MCF 10A (cell line): ENCODE measurements at regions not wholly inside any gene's neighbourhood (a gene's known extent, or its start where the extent isn't known, plus 50 kb on each side); places are given as distances from the start of the nearest gene placed in this dataset.
"Not testable (repeated sequence)": the region's sequence is repeated elsewhere in the genome, so short reads cannot be mapped to it uniquely, and the experiment has no call there.

Source experiments
- BruUV-seq: library from RNA; stranded (reverse); fragments of 400-500 nt; replicated peaks from 2 replicates; lab custom pipeline; 2021; lab: Mats Ljungman, UMichigan
- CTCF ChIA-PET: fragments of 300-600 bp; sonication (Branson Sonifier 250); formaldehyde crosslinking; extraction: SDS; loops from one replicate; lab custom pipeline; 2021; ENCODE audit warnings: antibody characterized with exemption, inconsistent platforms; lab: Yijun Ruan, JAX
- POLR2A ChIA-PET: fragments of 300-600, 350-650 bp; sonication (Branson Sonifier 250); formaldehyde crosslinking; extraction: SDS; loops from one replicate; lab custom pipeline; 2020; ENCODE audit warnings: antibody characterized with exemption, inconsistent platforms; lab: Yijun Ruan, JAX
- DNase-seq: peaks from one replicate; pipeline ENCODE4 v3.0.0-alpha.2; 2018; ENCODE audit not compliant: unreplicated experiment
- H3K27ac Mint-ChIP-seq: one replicate; pipeline ENCODE4 v1.8.0; 2022; ENCODE audit warnings: mild to moderate bottlenecking, low read depth, mixed read lengths; ENCODE audit not compliant: unreplicated experiment
- H3K27me3 Mint-ChIP-seq: one replicate; pipeline ENCODE4 v1.8.0; 2022; ENCODE audit warnings: mixed read lengths; ENCODE audit not compliant: insufficient read depth, unreplicated experiment
- H3K36me3 Mint-ChIP-seq: one replicate; pipeline ENCODE4 v1.8.0; 2022; ENCODE audit warnings: mild to moderate bottlenecking, moderate library complexity, mixed read lengths; ENCODE audit not compliant: insufficient read depth, unreplicated experiment
- H3K4me1 Mint-ChIP-seq: one replicate; pipeline ENCODE4 v1.8.0; 2022; ENCODE audit warnings: mixed read lengths; ENCODE audit not compliant: insufficient read depth, unreplicated experiment
- H3K4me3 Mint-ChIP-seq: one replicate; pipeline ENCODE4 v1.8.0; 2022; ENCODE audit warnings: mild to moderate bottlenecking, moderate library complexity, mixed read lengths; ENCODE audit not compliant: unreplicated experiment
- H3K9me3 Mint-ChIP-seq: one replicate; pipeline ENCODE4 v1.8.0; 2022; ENCODE audit warnings: mixed read lengths; ENCODE audit not compliant: unreplicated experiment
- intact Hi-C: fragments of 100-400 bp; cut with micrococcal nuclease; formaldehyde crosslinking; loops from 2 replicates; pipeline ENCODE4 v1.14.1; 2022
- TF ChIP-seq, protein P1 (sequence below): fragments of 200-600 bp; IDR thresholded peaks from one replicate; pipeline ENCODE4 v1.8.0; 2022; ENCODE audit warnings: antibody characterized with exemption, mild to moderate bottlenecking; ENCODE audit not compliant: unreplicated experiment

DNA sequence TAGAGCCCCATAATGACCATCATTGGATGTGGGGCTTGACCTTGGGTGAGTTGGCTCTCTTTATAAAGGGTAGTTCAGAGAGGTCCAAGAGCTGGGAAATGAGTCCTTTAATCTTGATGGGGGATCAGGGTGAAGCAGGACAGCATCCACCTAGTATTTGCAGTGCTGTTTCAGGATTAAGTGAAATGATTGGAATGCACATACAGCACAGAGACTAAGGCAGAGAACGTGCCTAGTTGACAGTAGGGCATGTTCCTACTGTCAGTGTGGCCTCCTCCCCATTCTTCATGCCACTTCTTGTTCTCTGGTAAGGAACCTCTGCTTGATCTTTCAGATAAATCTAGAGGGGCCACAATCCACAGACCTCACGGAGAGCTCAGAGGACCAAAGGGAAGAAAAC lies 78.9 kb downstream of the TRIM43 start:
- DNase-seq, result no peak
- Mint-ChIP-seq H3K4me1 (no peaks in the 10 kb centered on the region), H3K4me3 (no peak overlapping the region), H3K9me3 (no peaks in the 10 kb centered on the region), H3K27me3 (peaks cover 73% of the 10 kb centered on the region), H3K27ac (no peak overlapping the region), H3K36me3 (no peaks in the 10 kb centered on the region)
- BruUV-seq, result no TSS peak
- TF ChIP-seq, protein P1, sequence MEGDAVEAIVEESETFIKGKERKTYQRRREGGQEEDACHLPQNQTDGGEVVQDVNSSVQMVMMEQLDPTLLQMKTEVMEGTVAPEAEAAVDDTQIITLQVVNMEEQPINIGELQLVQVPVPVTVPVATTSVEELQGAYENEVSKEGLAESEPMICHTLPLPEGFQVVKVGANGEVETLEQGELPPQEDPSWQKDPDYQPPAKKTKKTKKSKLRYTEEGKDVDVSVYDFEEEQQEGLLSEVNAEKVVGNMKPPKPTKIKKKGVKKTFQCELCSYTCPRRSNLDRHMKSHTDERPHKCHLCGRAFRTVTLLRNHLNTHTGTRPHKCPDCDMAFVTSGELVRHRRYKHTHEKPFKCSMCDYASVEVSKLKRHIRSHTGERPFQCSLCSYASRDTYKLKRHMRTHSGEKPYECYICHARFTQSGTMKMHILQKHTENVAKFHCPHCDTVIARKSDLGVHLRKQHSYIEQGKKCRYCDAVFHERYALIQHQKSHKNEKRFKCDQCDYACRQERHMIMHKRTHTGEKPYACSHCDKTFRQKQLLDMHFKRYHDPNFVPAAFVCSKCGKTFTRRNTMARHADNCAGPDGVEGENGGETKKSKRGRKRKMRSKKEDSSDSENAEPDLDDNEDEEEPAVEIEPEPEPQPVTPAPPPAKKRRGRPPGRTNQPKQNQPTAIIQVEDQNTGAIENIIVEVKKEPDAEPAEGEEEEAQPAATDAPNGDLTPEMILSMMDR, result no peak
- intact Hi-C loops, result no loop called here
- CTCF ChIA-PET, result interaction anchor here (0.7 to 1.3 kb wide), 2 partner anchors 257 to 646 kb away, joined by 3 to 4 read pairs; no protein-coding TSS in a partner anchor
- POLR2A ChIA-PET, result interaction anchor here (0.5 kb wide), 1 partner anchor 642 kb away, joined by 4 read pairs; no protein-coding TSS in a partner anchor

DNA sequence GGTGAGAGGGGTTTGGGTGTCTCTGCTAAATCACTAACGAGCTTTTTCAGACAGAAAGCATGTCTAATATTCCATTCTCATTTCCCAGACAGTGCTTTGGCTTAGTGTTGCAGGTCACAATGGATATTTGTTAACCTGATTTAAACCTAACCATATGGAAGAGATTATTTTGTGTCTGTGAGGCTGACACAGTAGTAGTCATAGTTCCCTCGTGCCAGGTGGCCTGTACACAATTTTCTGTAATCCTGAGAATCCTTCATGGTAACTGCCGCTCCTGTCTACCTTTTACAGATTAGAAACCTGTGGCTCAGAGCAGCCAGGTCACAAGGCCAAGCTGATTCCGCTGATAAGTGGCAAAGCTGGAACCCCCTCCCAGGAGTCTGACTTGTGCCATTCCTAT lies 79.4 kb downstream of the TRIM43 start:
- intact Hi-C loops, H3K4me1 Mint-ChIP-seq, H3K4me3 Mint-ChIP-seq, BruUV-seq, POLR2A ChIA-PET, H3K27ac Mint-ChIP-seq, DNase-seq, H3K36me3 Mint-ChIP-seq, H3K9me3 Mint-ChIP-seq: not testable (repeated sequence)
- CTCF ChIA-PET, result interaction anchor here (0.7 to 1.3 kb wide), 2 partner anchors 257 to 647 kb away, joined by 3 to 4 read pairs; no protein-coding TSS in a partner anchor
- H3K27me3 Mint-ChIP-seq, result peaks cover 73% of the 10 kb centered on the region

DNA sequence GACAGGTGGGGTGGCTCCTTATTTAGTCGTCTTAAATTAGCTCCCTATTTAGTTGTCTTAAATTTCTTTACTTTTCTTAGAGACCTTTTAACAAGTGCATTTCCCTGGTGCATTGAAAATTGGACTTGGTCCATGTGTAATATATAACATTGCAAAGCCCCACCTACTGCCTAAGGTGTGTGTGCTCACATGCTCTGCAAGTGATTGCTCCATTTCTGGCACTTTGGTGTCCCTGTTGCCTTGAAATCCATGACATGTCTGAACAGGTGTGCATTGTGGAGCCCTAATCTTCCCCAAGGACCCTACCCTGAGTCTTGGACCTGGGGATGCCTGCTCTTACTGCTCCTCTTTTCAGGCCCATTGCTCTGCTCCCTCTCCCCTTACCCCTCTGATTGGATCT lies 80.2 kb downstream of the TRIM43 start:
- intact Hi-C loops, POLR2A ChIA-PET, BruUV-seq, H3K4me3 Mint-ChIP-seq, H3K36me3 Mint-ChIP-seq, H3K9me3 Mint-ChIP-seq, DNase-seq, H3K4me1 Mint-ChIP-seq, CTCF ChIA-PET, H3K27ac Mint-ChIP-seq: not testable (repeated sequence)
- peaks cover 73% of the 10 kb centered on the region for H3K27me3 Mint-ChIP-seq

DNA sequence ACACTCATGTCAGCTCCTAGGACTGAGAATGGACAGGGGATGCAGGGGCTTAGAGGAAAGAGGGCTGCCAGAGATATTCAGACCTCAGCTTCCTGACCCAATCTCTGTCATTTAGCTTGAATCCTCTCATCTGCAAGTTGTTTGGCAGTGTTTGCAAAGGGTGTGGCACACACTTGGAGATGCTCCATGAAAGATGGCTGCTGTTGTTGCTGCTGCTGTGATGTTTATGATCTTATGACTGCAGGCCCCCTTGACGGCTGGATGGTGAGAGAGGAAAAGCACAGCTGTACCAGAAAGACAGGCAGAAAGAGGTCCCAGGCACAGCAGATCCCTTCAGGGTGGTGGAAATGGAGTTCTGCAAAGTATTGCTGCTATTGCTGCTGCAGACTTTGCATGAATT lies 80.7 kb downstream of the TRIM43 start:
- H3K27me3 Mint-ChIP-seq, result peaks cover 73% of the 10 kb centered on the region

DNA sequence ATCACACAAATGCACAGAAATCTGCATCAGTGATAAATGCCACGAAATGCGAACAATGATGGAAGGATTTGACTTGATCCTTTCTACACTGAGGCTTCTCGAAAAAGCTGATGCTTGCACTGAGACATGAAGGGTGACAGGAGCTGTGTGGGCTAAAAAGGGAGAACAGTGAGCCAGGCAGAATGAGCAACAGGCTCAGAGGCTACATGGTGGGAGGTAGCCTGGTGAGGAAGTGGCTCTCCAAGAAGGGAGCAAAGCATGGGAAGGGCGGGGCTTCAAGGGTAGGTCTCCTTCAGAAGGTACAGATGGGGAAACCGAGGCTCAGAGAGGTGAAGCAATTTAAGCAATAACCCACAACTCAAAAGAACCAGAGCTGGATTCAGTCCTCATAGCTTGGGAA lies 82.4 kb downstream of the TRIM43 start:
- DNase-seq, result no peak
- Mint-ChIP-seq H3K9me3 (no peaks in the 10 kb centered on the region), H3K27me3 (peaks cover 82% of the 10 kb centered on the region), H3K4me1 (no peaks in the 10 kb centered on the region), H3K27ac (no peak overlapping the region), H3K36me3 (no peaks in the 10 kb centered on the region), H3K4me3 (no peak overlapping the region)
- TF ChIP-seq, protein P1, result no peak
- ChIA-PET CTCF (no interaction called here), POLR2A (no interaction called here)
- no TSS peak for BruUV-seq
- intact Hi-C loops, result no loop called here

More for the DNA sequence above, 80.7 kb downstream of the TRIM43 start:
- DNase-seq, H3K9me3 Mint-ChIP-seq, intact Hi-C loops, H3K36me3 Mint-ChIP-seq, H3K4me3 Mint-ChIP-seq, CTCF ChIA-PET, POLR2A ChIA-PET, BruUV-seq, H3K27ac Mint-ChIP-seq, H3K4me1 Mint-ChIP-seq: not testable (repeated sequence)

DNA sequence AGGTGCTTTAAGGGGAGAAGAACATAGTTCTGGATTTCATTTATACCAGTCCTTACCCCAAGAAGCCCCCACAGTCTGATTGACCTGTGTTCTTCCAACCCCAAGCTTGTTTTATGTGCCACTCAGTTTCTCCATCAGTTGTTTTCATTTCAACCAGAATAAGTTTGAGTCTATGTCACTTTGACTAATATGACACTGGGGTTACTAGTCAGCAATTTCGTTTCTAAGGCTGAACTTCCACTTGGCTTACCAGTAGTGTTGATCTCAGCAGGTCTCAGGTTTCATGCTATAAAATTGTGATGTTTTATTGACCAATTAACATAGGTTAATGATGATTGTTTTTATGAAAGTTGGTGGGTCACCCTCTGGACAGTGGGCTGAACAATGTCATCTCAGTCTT lies 84.8 kb downstream of the TRIM43 start:
- H3K27me3 Mint-ChIP-seq, result peaks cover 67% of the 10 kb centered on the region
- H3K4me1 Mint-ChIP-seq, intact Hi-C loops, H3K36me3 Mint-ChIP-seq, DNase-seq, BruUV-seq, H3K9me3 Mint-ChIP-seq, POLR2A ChIA-PET, H3K27ac Mint-ChIP-seq, H3K4me3 Mint-ChIP-seq: not testable (repeated sequence)
- CTCF ChIA-PET, result interaction anchor here (0.6 kb wide), 1 partner anchor 878 kb away, joined by 3 read pairs; no protein-coding TSS in a partner anchor
